SK-N-SH (cell line): ENCODE measurements at regions not wholly inside any gene's neighbourhood (a gene's known extent, or its start where the extent isn't known, plus 50 kb on each side); places are given as distances from the start of the nearest gene placed in this dataset.
A peak's percentile ranks its signal among the peaks of the same experiment; 100 is the strongest.

Source experiments
- CTCF ChIA-PET: fragments of 300-600, 350-600 bp; formaldehyde crosslinking; extraction: SDS; loops from one replicate; lab custom pipeline; 2021; lab: Yijun Ruan, JAX
- POLR2A ChIA-PET: fragments of 350-600 bp; sonication (Branson Sonifier 250); formaldehyde crosslinking; extraction: SDS; loops from one replicate; lab custom pipeline; 2020; ENCODE audit warnings: antibody characterized with exemption, inconsistent platforms; lab: Yijun Ruan, JAX
- DNase-seq: peaks from one replicate; pipeline ENCODE4 v3.0.0; 2012
- H2AFZ ChIP-seq: fragments of 200-600 bp; sonication (generic); 2 replicates; pipeline ENCODE4 v1.8.1; 2016; ENCODE audit warnings: antibody characterized with exemption, mild to moderate bottlenecking, low read depth
- H3F3A ChIP-seq: fragments of 200-600 bp; sonication (generic); replicated peaks from 2 replicates; pipeline ENCODE3; 2016; ENCODE audit warnings: antibody characterized with exemption, mild to moderate bottlenecking; ENCODE audit not compliant: insufficient read depth
- H3K27ac ChIP-seq, 2 experiments: fragments of 200-500 bp in 1 of 2; fragments of 200-600 bp in 1 of 2; sonication (Bioruptor generic) in 1 of 2; sonication (generic), shearing (Covaris generic) in 1 of 2; 2 replicates each; pipeline versions ENCODE4 v1.5.1 to v1.6.1; 2014 to 2016; ENCODE audit warnings: low read depth in 2 of 2, inconsistent platforms in 1 of 2, low read length in 1 of 2, mild to moderate bottlenecking in 1 of 2, mixed read lengths in 1 of 2
- H3K27me3 ChIP-seq: fragments of 200-600 bp; sonication (generic), shearing (Covaris generic); 2 replicates; pipeline ENCODE4 v1.6.1; 2016; ENCODE audit warnings: mixed run types; ENCODE audit not compliant: insufficient read depth
- H3K36me3 ChIP-seq, 2 experiments: fragments of 200-500 bp in 1 of 2; fragments of 200-600 bp in 1 of 2; sonication (Bioruptor generic) in 1 of 2; sonication (generic) in 1 of 2; replicated peaks in 1 of 2; 2 replicates each; pipeline versions ENCODE3 to v1.5.1; 2014 to 2016; ENCODE audit warnings: low read length in 1 of 2, mild to moderate bottlenecking in 1 of 2; ENCODE audit not compliant: insufficient read depth in 2 of 2, control insufficient read depth in 1 of 2
- H3K4me1 ChIP-seq, 2 experiments: fragments of 200-500 bp in 1 of 2; fragments of 200-600 bp in 1 of 2; sonication (Bioruptor generic) in 1 of 2; sonication (generic), shearing (Covaris generic) in 1 of 2; 2 replicates each; pipeline versions ENCODE4 v1.5.1 to v1.6.1; 2014 to 2016; ENCODE audit warnings: low read depth in 1 of 2, low read length in 1 of 2, mixed run types in 1 of 2; ENCODE audit not compliant: insufficient read depth in 2 of 2, control insufficient read depth in 1 of 2
- H3K4me2 ChIP-seq: fragments of 200-600 bp; sonication (generic), shearing (Covaris generic); 2 replicates; pipeline ENCODE4 v1.6.1; 2017; ENCODE audit warnings: mixed run types
- H3K4me3 ChIP-seq, 2 experiments: fragments of 200-500 bp in 1 of 2; fragments of 200-600 bp in 1 of 2; sonication (Bioruptor generic) in 1 of 2; sonication (generic), shearing (Covaris generic) in 1 of 2; 2 replicates each; pipeline versions ENCODE4 v1.5.1 to v1.8.1; 2014 to 2016; ENCODE audit warnings: low read depth in 2 of 2, inconsistent platforms in 1 of 2, low read length in 1 of 2, mild to moderate bottlenecking in 1 of 2, mixed read lengths in 1 of 2, moderate library complexity in 1 of 2
- H3K79me2 ChIP-seq: fragments of 200-600 bp; sonication (generic); 2 replicates; pipeline ENCODE4 v1.8.1; 2017; ENCODE audit warnings: mild to moderate bottlenecking; ENCODE audit not compliant: insufficient read depth
- H3K9ac ChIP-seq: fragments of 200-600 bp; sonication (generic); 2 replicates; pipeline ENCODE4 v1.6.1; 2017; ENCODE audit warnings: mixed run types
- H3K9me2 ChIP-seq: fragments of 200-600 bp; sonication (generic); 2 replicates; pipeline ENCODE4 v1.6.1; 2017; ENCODE audit warnings: mixed run types
- H3K9me3 ChIP-seq: fragments of 200-600 bp; sonication (generic); 2 replicates; pipeline ENCODE4 v1.6.1; 2017; ENCODE audit warnings: mixed run types, mild to moderate bottlenecking, moderate library complexity
- H4K20me1 ChIP-seq: fragments of 200-600 bp; sonication (generic); 2 replicates; pipeline ENCODE4 v1.6.1; 2017; ENCODE audit warnings: mild to moderate bottlenecking, mixed run types; ENCODE audit not compliant: insufficient read depth
- EP300 ChIP-seq, 2 experiments: IDR thresholded peaks; 2 replicates each; pipeline versions ENCODE4 v1.4.0 to v1.6.1; 2012; ENCODE audit warnings: borderline replicate concordance in 1 of 2, low read depth in 1 of 2, low read length in 1 of 2
- EZH2phosphoT487 ChIP-seq: fragments of 200-600 bp; sonication (generic); IDR thresholded peaks from 2 replicates; pipeline ENCODE4 v1.6.1; 2017; ENCODE audit warnings: low read depth, mixed run types, mild to moderate bottlenecking, antibody characterized with exemption, moderate library complexity, borderline replicate concordance
- FOXJ3 ChIP-seq: sonication (generic); formaldehyde crosslinking; IDR thresholded peaks from 2 replicates; pipeline ENCODE4 v1.5.1; 2020; ENCODE audit warnings: mild to moderate bottlenecking, missing genetic modification reagents
- FOXM1 ChIP-seq: IDR thresholded peaks from 2 replicates; pipeline ENCODE4 v1.4.0; 2012; ENCODE audit warnings: low read depth, mild to moderate bottlenecking
- MEF2A ChIP-seq: IDR thresholded peaks from 2 replicates; pipeline ENCODE4 v1.4.0; 2012; ENCODE audit warnings: low read depth, borderline replicate concordance
- NFIC ChIP-seq: IDR thresholded peaks from 2 replicates; pipeline ENCODE4 v1.4.0; 2012; ENCODE audit warnings: borderline replicate concordance
- NRF1 ChIP-seq: IDR thresholded peaks from 2 replicates; pipeline ENCODE4 v1.6.1; 2012; ENCODE audit warnings: low read depth, mild to moderate bottlenecking, low read length
- POLR2AphosphoS5 ChIP-seq: IDR thresholded peaks from 2 replicates; pipeline ENCODE4 v1.6.1; 2012; ENCODE audit warnings: low read depth, low read length
- RAD21 ChIP-seq: IDR thresholded peaks from 2 replicates; pipeline ENCODE4 v1.6.1; 2012; ENCODE audit warnings: mild to moderate bottlenecking, low read length
- RCOR1 ChIP-seq: fragments of 150-350 bp; IDR thresholded peaks from 2 replicates; pipeline ENCODE4 v1.6.1; 2017; ENCODE audit warnings: antibody characterized with exemption, low read length
- RFX5 ChIP-seq: IDR thresholded peaks from 2 replicates; pipeline ENCODE4 v1.6.1; 2012; ENCODE audit warnings: mild to moderate bottlenecking, improper control_type of control experiment, low read length
- TAF1 ChIP-seq: IDR thresholded peaks from 2 replicates; pipeline ENCODE4 v1.6.1; 2012; ENCODE audit warnings: low read depth, mild to moderate bottlenecking, low read length, moderate library complexity, borderline replicate concordance
- TCF12 ChIP-seq: IDR thresholded peaks from 2 replicates; pipeline ENCODE4 v1.4.0; 2012
- TEAD4 ChIP-seq: IDR thresholded peaks from 2 replicates; pipeline ENCODE4 v1.4.0; 2012; ENCODE audit warnings: mild to moderate bottlenecking, borderline replicate concordance; ENCODE audit not compliant: insufficient read depth
- WGBS: methylation state at CpG from one replicate; pipeline ENCODE4 v1.1.6; 2017; ENCODE audit warnings: low lambda C conversion rate; 5-methylcytosine and 5-hydroxymethylcytosine counted together
- TF ChIP-seq, protein P1 (sequence below): IDR thresholded peaks from 2 replicates; pipeline ENCODE4 v1.4.0; 2012; ENCODE audit warnings: low read depth, borderline replicate concordance

GRCh38 chr13:80211566-80211965, 129.4 kb downstream of the SPRY2 start:
- H3F3A ChIP-seq, result no peaks in the 10 kb centered on the region
- peak; percentile 29 for DNase-seq
- WGBS, result 75% methylated on average over 2 of the region's 2 CpGs

GRCh38 chr13:80204642-80205041, 136.3 kb downstream of the SPRY2 start:
- Histone ChIP-seq H3K27me3 (no peaks in the 10 kb centered on the region), H3K4me3 (no peak overlapping the region), H4K20me1 (no peaks in the 10 kb centered on the region), H3F3A (peaks cover 5% of the 10 kb centered on the region), H3K4me1 (no peaks in the 10 kb centered on the region; a peak in 1 of 4 replicates), H3K9me2 (no peaks in the 10 kb centered on the region), H3K36me3 (no peaks in the 10 kb centered on the region), H3K9ac (no peak overlapping the region), H3K27ac (no peak overlapping the region), H2AFZ (no peak overlapping the region), H3K9me3 (no peaks in the 10 kb centered on the region), H3K4me2 (no peak overlapping the region), H3K79me2 (no peaks in the 10 kb centered on the region)
- CTCF ChIA-PET, result no interaction called here
- POLR2A ChIA-PET, result no interaction called here
- DNase-seq, result no peak
- TF ChIP-seq RFX5, result no peak
- no peak for TF ChIP-seq TEAD4
- no peak for TF ChIP-seq FOXJ3 (CRISPR knock-in tag)
- no peak for TF ChIP-seq EZH2phosphoT487
- no peak for TF ChIP-seq MEF2A
- TF ChIP-seq FOXM1, result no peak
- TF ChIP-seq RAD21, result no peak
- no peak for TF ChIP-seq TAF1
- no peak for TF ChIP-seq POLR2AphosphoS5
- no peak for TF ChIP-seq NRF1
- WGBS, result 30% methylated on average over 2 of the region's 2 CpGs

More at GRCh38 chr13:80211566-80211965, 129.4 kb downstream of the SPRY2 start:
- Histone ChIP-seq H3K9me2 (no peaks in the 10 kb centered on the region), H4K20me1 (no peaks in the 10 kb centered on the region), H3K9me3 (no peaks in the 10 kb centered on the region), H3K27ac (peak overlapping the region in 1 of 2 experiments; percentile 58; a peak in 1 of 4 replicates), H3K36me3 (no peaks in the 10 kb centered on the region), H2AFZ (no peak overlapping the region), H3K79me2 (no peaks in the 10 kb centered on the region), H3K4me3 (no peak overlapping the region), H3K4me2 (no peak overlapping the region)
- ChIA-PET POLR2A (no interaction called here), CTCF (no interaction called here)
- TF ChIP-seq EP300 (IDR thresholded peaks at IDR 0.05; ENCODE audit: borderline replicate concordance in 1 of 2, low read depth in 1 of 2, low read length in 1 of 2), result peak in 1 of 2 experiments; percentile 56; a peak in 1 of 4 replicates
- TF ChIP-seq RAD21, result peak; percentile 15; the same call in 1 of the 2 replicates
- TF ChIP-seq, protein P1, sequence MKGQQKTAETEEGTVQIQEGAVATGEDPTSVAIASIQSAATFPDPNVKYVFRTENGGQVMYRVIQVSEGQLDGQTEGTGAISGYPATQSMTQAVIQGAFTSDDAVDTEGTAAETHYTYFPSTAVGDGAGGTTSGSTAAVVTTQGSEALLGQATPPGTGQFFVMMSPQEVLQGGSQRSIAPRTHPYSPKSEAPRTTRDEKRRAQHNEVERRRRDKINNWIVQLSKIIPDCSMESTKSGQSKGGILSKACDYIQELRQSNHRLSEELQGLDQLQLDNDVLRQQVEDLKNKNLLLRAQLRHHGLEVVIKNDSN, result no peak
- TF ChIP-seq TCF12, result 0 out of 2 replicates have a peak, but pooled peaks have one; percentile 37
- no peak for TF ChIP-seq NFIC
- peak; percentile 82 for TF ChIP-seq RCOR1
- TF ChIP-seq, all 33 proteins: peak for 4
- Histone ChIP-seq H3K9ac (no peak overlapping the region), H3K4me1 (peaks cover 0 to 15% of the 10 kb centered on the region in 2 experiments; a peak in 2 of 4 replicates), H3K27me3 (no peaks in the 10 kb centered on the region)
